Activated CD8-positive, alpha-beta memory T cell treated with anti-CD3 and anti-CD28 coated beads, Interleukin-2, amount 50 U/mL, for 24 hours (primary cell): ENCODE measurements at regions not wholly inside any gene's neighbourhood (a gene's known extent, or its start where the extent isn't known, plus 50 kb on each side); places are given as distances from the start of the nearest gene placed in this dataset.
A peak's percentile ranks its signal among the peaks of the same experiment; 100 is the strongest.

Experiments used
- DNase-seq: peaks from one replicate; pipeline ENCODE4 v3.0.0-alpha.2; 2020; ENCODE audit errors: extremely low read depth

DNA sequence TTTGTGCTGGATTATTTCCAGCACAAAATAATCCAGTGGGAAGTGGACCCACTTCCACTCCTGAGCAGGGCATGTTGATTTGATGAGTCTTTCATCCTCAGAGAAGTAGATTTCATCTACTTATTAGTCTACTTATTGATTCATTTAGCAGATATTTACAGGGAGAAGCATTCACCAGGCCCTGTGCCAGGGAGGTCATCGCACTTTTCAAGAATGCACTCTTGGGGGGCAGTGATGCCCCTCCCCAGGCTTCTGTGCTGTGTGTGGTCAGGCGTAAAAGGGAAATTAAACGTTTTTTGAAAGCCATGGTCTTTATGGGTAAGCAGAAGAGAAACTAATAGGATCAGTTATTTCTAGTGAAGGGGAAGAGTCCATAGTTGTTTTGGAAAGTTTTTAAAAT is 610.7 kb upstream of the TMEM132C start:
- no peak for DNase-seq

DNA sequence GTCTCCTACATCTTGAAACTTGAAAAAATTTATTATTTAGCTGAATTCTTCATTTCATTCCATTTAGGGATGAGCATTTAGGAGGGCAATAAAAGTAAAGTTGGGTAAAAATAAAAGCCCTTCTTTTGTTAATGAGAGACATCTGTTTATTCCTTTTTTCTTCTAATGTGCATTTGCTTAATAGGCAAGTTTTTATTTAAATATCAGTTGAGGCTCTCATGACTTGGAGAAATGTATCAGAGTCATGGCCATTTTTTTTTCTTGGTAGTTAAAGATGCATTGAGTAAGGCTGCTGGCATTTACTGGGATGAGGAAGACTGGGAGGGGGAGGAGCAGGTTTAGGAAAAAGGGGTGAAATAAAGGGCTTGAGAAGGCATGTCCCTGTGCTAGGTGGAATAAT is 609.9 kb upstream of the TMEM132C start:
- no peak for DNase-seq

DNA sequence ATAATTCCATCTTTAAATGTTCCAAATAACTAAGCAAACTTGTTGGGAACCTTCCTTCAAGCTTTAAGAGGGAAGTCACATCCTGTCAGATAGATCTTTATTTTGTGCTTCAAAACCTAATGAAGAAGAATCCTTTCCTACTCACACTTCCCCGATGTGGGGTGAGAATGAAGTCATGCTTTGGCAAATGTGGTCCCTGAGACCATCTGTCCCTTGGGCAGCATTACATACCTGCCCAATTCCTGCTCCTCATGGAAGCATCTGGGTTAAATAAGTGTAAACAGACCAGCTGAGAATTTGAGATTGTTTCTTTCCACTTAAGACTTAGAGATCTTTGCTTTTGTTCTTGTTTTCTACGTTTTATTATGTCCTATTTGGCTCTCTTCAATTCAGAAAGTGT is 606.0 kb upstream of the TMEM132C start:
- DNase-seq, result no peak

DNA sequence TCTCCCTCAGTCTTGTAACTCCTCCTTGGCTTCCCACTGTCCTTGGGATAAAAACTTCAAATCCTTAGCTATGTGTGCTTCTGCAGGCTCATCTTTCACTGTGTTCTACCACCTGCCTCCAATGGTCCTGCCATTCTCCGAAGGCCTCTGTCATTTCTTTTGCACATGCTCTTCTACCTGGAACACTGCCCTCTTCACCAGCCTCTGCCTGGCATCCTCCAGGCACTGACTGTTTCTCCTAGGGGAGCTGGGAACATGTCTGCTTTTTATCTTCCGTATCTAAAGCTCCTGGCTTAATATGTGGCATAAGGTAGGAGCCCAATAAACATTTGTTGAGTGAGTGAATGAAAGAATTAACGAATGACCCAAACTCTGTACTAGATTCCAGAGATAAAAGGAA is 603.3 kb upstream of the TMEM132C start:
- DNase-seq, result no peak

DNA sequence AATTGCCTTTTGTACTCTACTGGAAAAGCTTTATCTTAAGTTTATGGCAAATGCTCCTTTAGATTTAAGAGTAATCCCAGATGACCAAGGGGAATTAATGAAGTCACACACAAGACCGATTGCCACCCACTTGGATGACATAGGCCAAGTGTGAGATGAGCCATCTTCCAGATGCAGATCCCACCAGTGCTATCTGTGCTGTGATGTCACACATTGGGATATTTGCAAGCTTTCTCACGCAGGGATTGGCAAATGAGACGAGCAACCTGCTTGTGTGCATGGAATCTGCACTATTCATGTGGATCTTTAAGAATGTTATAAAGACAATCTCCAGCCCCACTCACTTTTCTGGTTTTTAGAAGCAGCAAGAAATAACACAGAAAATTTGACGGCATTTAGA is 602.1 kb upstream of the TMEM132C start:
- no peak for DNase-seq

DNA sequence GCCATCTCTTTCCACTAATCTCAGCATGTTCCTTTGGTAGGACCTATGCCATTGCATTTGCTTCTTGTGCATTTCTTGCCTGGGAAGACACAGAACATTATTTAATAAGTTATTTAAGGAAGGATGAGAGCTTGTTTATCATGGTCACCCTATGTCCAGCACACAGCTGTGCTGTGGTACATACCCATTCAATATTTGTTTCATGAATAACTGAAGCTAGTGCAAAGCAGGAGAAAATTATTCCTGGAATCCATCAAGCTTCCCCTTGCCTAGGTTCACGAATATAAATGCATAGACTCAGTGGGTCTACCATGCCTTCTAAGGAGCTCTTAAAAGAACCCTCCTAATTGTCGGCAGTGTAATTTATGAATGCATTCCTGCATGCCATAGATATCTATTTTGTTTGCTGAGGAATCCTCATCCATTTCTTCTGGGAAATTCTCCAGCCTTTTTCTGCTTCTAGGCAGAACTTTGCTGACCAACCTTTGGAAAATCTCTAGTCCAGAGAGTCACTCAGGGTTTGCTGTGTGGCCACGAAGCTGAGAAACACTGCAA is 599.8 kb upstream of the TMEM132C start:
- no peak for DNase-seq

DNA sequence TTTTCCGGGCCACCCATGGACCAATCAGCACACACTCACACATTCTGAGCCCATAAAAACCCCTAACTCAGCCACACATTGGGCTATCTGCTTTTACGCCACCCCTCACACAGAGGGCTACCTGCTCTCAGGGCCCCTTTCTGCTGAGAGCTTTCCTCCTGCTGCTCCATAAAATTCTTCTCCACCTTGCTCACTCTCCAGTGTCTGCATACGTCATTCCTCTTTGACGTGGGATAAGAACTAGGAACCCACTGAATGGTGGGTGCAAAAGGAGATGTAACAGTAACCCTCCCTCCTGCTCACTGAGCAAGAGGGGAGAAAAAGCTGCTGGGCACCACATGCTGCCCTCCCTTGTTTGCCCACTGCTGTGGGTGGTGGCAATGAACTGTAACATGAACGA is 596.7 kb upstream of the TMEM132C start:
- no peak for DNase-seq

DNA sequence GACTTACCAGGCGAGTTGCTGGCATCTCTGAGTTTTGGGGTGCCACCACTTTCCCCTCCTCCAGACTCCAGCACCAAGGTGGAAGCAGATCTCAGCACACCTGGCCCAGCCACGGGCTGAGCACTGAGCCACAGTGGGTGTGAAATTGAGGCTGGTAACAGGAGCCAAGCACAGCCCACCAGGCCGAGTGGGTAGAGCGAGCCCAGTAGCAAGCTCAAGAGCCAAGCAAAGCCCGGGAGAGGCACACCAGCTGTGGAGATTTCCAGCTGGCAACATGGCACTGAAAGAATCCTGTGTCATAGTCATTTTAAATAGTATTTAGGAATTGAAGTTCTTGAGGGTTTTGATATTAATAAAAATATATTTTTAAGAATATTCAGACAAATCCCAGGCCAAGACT is 596.2 kb upstream of the TMEM132C start:
- DNase-seq, result no peak

DNA sequence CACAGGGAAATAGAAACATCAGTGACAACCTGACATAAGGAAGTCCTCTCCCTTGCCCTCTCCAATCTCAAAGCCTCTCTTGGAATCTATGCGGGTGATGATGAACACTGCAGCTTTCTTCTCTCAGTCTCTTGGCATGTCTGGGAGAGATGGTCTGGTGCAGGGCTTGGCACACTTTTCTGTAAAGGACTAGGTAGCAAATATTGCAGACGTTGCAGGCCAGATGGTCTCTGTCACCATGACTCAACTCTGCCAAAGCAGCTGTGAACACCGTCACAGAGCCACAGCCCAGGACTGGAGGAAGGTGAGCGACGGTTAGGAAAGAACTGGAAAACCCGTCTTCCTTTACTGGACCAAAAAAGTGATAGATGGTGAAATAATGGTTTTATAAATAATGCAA is 591.0 kb upstream of the TMEM132C start:
- DNase-seq, result no peak

DNA sequence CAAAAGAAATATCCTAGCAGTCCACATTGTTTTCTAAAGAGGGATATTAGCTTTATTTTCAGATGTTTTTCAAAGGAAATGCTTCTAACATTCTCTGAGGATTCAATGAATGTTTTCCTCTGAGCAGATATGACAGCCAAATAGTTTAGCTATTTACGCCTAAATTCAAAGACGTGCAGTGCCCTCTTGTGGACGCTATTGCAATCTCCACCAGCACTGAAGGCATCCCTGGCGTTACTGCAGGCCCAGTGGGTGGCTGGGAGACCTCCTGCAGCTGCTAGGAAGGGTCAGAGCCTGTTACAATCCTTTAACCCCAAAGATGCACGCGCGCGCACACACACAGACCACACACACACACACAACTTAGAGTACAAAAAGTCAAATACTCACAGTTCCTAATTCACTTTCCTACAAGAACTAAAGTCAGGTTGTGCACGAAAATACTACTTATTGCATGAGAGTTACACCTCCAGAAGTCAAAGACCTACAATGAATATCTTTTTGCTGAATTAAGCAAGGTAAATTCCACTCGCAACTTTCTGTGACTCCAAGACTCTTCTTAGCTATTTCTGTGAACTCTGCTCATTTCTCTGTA is 589.3 kb upstream of the TMEM132C start:
- peak; percentile 9 for DNase-seq

DNA sequence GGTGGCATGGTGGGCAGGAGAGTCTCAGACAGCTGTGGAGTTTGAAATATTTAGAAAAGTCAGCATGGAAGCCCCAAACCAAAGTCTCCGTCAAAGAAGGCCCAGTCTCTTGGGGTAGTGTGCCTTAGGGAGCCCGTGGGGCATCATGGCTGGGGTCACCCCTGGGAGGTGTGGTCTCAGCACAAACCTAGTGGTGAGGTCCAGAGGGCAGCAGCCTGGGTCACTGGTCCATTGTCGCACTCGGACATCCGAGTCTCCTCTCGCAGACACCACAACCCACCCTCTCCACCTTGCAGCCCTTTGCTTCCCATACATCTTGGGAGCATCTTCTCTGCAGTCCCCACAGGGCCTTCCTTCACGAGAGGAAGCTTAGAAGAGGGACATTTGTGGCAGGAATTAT is 588.0 kb upstream of the TMEM132C start:
- no peak for DNase-seq

DNA sequence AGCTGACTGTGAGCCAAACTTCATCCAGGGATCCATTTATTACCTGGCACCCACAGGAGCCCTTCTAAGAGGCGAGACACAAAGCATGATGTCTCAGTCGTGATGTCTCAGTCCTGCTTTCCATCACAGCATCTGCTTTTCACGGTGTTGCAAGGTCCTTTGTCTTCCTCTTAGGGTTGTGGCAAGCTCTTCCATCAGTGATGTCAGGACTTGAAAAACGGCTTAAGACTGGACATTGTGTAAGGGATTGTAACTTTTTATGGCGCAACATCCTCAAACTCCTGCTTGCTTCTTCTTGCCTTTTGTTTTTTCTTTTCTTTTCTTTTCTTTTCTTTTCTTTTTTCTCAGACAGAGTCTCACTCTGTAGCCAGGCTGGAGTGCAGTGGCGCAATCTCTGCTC is 586.5 kb upstream of the TMEM132C start:
- no peak for DNase-seq

DNA sequence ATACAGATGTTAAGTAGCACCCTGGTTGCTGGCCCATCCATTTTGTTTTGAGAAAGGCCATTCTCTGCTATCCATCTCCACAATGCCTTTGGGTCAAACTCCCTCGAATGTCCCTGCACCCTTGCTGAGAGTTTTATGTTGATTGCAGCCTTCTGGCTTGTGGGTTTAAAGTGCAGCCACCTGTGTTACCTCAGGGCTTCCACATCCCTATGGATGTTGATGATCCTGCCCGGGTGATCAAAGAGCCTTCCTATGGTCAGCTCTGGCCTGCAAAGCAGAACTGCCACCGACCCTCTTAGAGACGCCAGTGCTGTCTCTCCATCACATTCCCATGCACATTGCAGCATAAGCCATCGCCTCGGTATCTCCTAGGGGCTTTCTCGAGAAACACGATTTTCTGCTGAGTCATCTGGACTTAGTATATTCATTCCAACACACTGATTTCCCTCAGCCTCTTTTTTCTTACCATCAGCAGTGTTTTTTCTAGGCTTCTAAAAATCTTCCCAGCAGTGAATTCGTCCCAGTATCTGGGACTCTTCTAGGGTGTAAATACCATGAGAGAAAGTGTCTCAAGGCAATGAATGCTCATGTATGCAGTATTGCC is 585.7 kb upstream of the TMEM132C start:
- no peak for DNase-seq

DNA sequence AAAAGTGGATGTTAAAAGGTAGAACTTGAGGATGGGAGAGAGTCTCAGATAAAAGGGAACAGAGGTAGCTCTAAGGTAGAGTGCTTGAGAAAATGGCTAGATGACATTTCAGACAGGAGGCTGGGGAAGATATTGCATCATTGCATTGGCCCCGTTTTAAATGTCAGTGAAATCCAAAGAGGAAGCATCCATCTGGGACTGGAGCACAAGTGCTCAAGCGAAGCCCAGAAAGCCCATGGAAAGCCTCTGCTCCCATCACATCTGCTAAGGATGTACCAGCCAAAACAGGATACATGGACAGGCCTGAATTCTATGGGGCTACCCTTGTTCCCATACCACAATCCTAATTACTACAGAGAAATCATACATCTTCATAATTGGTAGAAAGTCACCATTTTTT is 581.5 kb upstream of the TMEM132C start:
- no peak for DNase-seq

DNA sequence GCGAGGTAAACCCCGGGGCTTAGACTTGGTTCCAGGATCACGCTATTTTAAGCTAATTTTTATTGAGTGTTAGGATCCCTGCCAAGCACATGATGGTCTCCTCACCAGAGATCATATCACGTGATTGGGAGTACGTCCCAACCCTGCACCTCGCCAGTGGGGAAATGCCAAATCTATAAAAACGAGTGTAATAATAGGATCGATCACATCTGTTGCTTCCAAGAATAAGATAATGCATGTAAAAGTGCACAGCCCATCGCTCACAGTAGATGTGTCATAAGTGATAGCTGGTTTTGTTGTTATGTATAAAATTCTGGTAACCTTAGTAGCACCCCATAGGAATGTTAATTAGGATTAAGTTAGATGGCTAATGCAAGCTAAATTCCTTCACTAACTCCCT is 581.0 kb upstream of the TMEM132C start:
- DNase-seq, result no peak

DNA sequence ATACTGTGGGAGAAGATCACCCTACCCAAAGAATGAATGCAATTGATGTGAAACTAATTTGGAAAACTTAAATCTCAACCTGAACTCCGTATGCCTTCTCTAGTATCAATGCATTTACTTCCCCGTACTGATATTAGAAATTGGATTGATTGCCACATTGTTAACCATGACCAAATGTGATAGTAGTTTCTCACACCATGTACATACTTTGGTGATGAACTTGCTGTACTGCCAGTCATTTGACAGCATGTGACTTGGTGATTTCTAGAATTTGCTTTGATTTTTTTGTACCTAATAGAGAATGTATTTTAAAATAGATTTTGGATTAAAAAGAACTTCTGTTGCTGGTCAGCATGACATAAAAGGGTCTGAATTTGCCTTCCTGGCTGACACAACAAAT is 579.8 kb upstream of the TMEM132C start:
- DNase-seq, result no peak

DNA sequence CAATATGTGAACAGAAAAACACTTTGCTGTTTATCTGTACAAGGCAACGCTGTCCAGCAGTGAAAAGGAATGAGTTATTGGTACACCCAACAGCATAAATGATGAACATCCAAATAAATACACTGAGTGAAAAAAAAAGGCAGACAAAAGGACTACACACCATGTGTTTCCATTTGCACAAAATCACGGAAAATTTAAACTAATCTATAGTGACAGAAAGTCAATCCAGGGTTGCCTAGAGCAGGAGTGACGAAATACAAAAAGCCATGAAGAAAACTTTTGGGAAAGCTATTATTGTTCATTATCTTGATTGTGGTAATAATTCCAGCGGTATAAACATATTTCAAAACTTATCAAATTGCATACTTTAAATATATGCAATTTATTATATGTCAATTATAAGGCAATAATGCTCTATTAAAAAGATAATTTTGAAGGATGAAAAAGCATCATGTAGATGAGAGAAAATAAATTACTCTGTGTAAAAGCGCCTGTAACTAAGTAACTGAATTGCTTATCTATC is 578.0 kb upstream of the TMEM132C start:
- no peak for DNase-seq

DNA sequence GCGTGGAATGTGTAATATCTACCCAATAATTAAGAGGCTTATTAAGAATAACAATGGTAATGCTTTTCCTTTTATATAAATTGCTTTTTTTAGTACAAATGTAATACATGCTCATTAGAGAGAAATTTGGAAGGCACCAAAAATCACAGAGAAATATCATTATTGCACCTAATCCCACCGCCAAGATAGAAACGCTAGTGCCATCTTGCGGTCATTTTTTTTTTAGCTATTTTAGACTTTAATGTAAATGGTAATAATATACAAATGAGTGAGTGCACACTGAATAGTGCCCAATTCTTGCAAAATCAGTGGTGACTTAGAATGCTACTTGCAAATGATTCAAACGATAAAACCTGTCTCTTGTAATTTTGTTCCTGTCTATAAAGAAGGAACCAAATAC is 576.8 kb upstream of the TMEM132C start:
- DNase-seq, result no peak

DNA sequence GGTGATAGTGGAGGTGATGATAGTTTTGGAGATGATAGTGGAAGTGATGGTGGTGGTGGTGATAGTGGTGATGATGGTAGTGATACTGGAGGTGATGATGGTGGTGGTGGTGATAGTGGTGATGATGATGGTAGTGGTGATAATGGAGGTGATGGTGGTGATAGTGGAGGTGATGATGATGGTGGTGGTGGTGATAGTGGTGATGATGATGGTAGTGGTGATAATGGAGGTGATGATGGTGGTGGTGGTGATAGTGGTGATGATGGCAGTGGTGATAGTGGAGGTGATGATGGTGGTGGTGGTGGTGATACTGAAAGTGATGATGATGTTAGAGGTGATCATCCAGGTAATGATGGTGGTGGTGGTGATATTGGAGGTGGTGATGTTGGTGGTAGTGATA is 570.0 kb upstream of the TMEM132C start:
- DNase-seq, result no peak

DNA sequence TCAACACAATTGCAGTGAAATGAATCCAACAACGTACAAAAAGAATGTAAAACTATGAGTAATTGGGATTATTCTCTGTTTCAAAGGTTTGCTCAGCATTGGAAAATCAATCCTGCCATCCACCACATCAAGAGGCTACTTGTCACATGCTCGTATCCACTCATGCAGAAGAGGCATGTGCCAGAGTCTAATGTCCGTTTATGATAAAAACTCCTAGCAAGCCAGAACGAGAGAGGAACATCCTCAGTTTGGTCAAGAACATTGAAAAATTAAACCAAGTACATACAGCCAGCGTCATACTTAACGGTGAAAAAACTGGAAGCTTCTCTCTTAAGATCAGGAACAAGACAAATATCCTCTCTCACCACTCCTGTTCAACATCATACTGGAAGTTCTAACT is 563.9 kb upstream of the TMEM132C start:
- DNase-seq, result no peak

DNA sequence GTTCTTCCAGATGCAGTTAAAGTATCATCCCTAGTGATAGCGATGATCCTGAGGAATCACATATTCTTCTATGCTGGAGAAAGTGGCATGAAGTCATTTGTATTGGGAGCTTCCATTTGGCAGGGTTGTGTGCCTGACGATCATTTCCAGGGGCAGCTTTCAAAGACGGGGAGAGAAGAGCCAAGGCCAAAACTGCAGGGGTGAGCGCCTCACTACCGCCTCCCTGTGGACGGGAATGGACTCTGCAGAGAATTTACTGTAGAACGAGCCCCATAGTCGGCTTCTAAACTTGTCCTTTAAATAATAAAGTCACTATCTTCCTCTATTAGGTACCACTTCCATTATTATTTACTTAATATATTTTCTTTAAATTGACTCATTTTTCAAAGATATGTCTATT is 555.9 kb upstream of the TMEM132C start:
- no peak for DNase-seq

DNA sequence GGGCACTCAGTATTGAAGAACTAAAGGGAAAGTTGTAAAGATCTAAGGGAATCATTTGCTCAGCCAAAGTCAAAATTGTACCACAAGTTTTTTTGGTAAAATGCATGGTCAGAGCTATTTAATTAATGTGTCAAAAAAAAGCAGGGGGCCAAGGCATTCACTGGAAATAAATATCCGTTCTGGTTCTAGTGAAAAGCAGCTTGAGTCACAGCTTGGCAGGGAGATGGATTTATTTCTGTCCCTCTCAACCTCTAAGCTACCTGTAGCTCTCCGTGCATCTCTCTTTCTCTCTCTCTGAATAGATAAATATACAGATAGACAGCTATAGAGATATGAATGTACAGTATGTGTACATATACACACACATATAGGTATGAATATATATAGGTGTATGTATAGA is 554.4 kb upstream of the TMEM132C start:
- no peak for DNase-seq

DNA sequence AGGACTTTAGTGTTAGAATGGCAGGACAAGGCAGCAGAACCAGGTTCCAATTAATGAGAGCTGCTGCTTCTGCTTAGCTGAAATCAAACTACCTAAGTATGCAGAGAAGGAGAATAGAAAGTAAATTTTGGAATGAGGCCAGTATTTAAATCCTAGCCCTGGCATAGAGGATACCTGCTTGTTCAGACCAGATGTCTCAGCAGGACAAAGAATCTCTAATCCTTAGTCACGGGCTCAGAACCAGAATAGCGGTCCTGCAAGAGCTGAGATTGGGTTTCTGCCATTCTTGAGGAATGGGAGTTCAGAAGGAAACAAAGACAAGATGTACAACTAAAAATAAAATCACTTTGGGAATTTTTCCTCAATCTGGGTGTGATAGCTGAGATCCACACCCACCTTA is 550.8 kb upstream of the TMEM132C start:
- no peak for DNase-seq

DNA sequence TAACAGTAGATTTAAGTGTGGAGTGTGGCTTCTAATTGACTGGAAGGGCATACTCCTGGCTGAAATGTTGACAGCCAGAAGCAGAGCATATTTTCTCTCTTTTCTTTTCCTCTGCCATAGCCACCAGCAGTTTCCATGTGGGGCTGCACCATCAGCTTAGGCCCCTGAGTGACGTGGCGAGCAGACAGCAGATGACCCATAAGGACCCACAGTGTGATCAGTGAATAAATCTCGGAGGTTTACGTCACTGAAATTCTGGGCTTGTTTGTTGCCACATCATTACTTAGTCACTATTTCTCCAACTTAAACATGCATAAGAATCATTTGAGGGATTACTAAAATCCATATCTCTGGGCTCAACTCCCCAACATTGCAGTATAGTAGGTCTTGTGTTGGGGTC is 549.7 kb upstream of the TMEM132C start:
- DNase-seq, result no peak
